ENCODE measurements at regions not wholly inside any gene's neighbourhood (a gene's known extent, or its start where the extent isn't known, plus 50 kb on each side); places are given as distances from the start of the nearest gene placed in this dataset.
A peak's percentile ranks its signal among the peaks of the same experiment; 100 is the strongest.

- Mint-ChIP-seq H3K4me1 (peaks cover 28% of the 10 kb centered on the region), H3K27ac (no peak overlapping the region), H3K9me3 (no peaks in the 10 kb centered on the region), H3K27me3 (no peaks in the 10 kb centered on the region), H3K4me3 (no peak overlapping the region)
- no peak for DNase-seq
- no peak for ATAC-seq
These were observed 933.2 kb downstream of the GATA3 start for GRCh38 chr10:8987712-8988111.

- no peak for DNase-seq
- ATAC-seq, result peak; percentile 72
- no peak overlapping the region for H3K27ac Mint-ChIP-seq
- peaks cover 0 to 4% of the 10 kb centered on the region in 2 donors for H3K9me3 Mint-ChIP-seq
- H3K27me3 Mint-ChIP-seq, result no peaks in the 10 kb centered on the region
- H3K4me3 Mint-ChIP-seq, result peak overlapping the region; percentile 5 to 47
- H3K4me1 Mint-ChIP-seq, result peaks cover 38% of the 10 kb centered on the region
These were observed 935.9 kb downstream of the GATA3 start for GRCh38 chr10:8990280-8990987.

DNA sequence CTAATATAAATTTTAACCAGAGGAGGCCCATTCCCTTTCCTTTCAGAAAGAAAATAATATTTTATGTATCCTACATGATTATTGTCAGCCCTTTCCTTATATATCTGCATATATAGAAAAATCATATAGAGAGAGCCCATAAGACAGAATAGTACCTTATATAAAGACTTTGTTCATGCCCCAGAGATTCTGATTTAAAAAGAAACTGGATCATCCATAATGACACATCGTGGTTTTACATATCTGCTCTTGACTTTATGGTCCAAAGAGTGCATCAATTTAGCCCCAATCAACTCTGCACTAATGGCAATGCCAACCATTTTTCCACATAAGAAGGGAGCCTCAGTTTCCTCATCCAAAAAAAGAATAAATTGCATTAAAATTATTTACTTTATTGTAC lies 937.5 kb downstream of the GATA3 start:
- no peaks in the 10 kb centered on the region for H3K27me3 Mint-ChIP-seq
- peaks cover 38% of the 10 kb centered on the region for H3K4me1 Mint-ChIP-seq
- no peak overlapping the region for H3K27ac Mint-ChIP-seq
- H3K9me3 Mint-ChIP-seq, result peaks cover 0 to 4% of the 10 kb centered on the region in 2 donors
- DNase-seq, result no peak
- no peak for ATAC-seq
- no peak overlapping the region for H3K4me3 Mint-ChIP-seq

GRCh38 chr10:8993864-8994263 lies 939.4 kb downstream of the GATA3 start:
- H3K27ac Mint-ChIP-seq, result no peak overlapping the region
- DNase-seq (no peak), ATAC-seq (no peak)
- peaks cover 4 to 6% of the 10 kb centered on the region in 2 donors for H3K9me3 Mint-ChIP-seq
- H3K27me3 Mint-ChIP-seq, result no peaks in the 10 kb centered on the region
- H3K4me1 Mint-ChIP-seq, result peaks cover 47% of the 10 kb centered on the region
- H3K4me3 Mint-ChIP-seq, result no peak overlapping the region

GRCh38 chr10:8998751-8999150 lies 944.3 kb downstream of the GATA3 start:
- DNase-seq (no peak), ATAC-seq (no peak)
- Mint-ChIP-seq H3K4me3 (no peak overlapping the region), H3K27me3 (no peaks in the 10 kb centered on the region), H3K27ac (no peak overlapping the region), H3K4me1 (peaks cover 14% of the 10 kb centered on the region), H3K9me3 (peaks cover 4 to 6% of the 10 kb centered on the region in 2 donors)

GRCh38 chr10:9003122-9003521 lies 948.6 kb downstream of the GATA3 start:
- peaks cover 0 to 5% of the 10 kb centered on the region in 2 donors for H3K9me3 Mint-ChIP-seq
- H3K27ac Mint-ChIP-seq, result no peak overlapping the region
- H3K27me3 Mint-ChIP-seq, result no peaks in the 10 kb centered on the region
- H3K4me3 Mint-ChIP-seq, result no peak overlapping the region
- DNase-seq, result no peak
- H3K4me1 Mint-ChIP-seq, result peaks cover 30% of the 10 kb centered on the region
- no peak for ATAC-seq

GRCh38 chr10:9004736-9005135 lies 950.2 kb downstream of the GATA3 start:
- DNase-seq (no peak), ATAC-seq (no peak)
- Mint-ChIP-seq H3K4me3 (no peak overlapping the region), H3K27ac (peak overlapping the region in 1 of 2 donors; percentile 27), H3K9me3 (no peaks in the 10 kb centered on the region), H3K4me1 (peaks cover 41% of the 10 kb centered on the region), H3K27me3 (no peaks in the 10 kb centered on the region)

GRCh38 chr10:9009505-9009904 lies 955.0 kb downstream of the GATA3 start:
- ATAC-seq, result no peak
- no peaks in the 10 kb centered on the region for H3K27me3 Mint-ChIP-seq
- no peaks in the 10 kb centered on the region for H3K9me3 Mint-ChIP-seq
- H3K4me1 Mint-ChIP-seq, result peaks cover 53% of the 10 kb centered on the region
- DNase-seq, result no peak
- peak overlapping the region in 1 of 2 donors; percentile 67 for H3K27ac Mint-ChIP-seq
- no peak overlapping the region for H3K4me3 Mint-ChIP-seq

GRCh38 chr10:9010093-9010492 lies 955.6 kb downstream of the GATA3 start:
- ATAC-seq (peak; percentile 84), DNase-seq (peak; percentile 15 to 29)
- no peaks in the 10 kb centered on the region for H3K27me3 Mint-ChIP-seq
- H3K4me3 Mint-ChIP-seq, result peak overlapping the region; percentile 15 to 29
- peaks cover 53% of the 10 kb centered on the region for H3K4me1 Mint-ChIP-seq
- H3K9me3 Mint-ChIP-seq, result no peaks in the 10 kb centered on the region
- no peak overlapping the region for H3K27ac Mint-ChIP-seq

GRCh38 chr10:9010931-9011670 lies 956.6 kb downstream of the GATA3 start:
- Mint-ChIP-seq H3K4me3 (no peak overlapping the region), H3K27me3 (no peaks in the 10 kb centered on the region), H3K9me3 (no peaks in the 10 kb centered on the region), H3K4me1 (peaks cover 48% of the 10 kb centered on the region), H3K27ac (no peak overlapping the region)
- no peak for DNase-seq
- ATAC-seq, result no peak

DNA sequence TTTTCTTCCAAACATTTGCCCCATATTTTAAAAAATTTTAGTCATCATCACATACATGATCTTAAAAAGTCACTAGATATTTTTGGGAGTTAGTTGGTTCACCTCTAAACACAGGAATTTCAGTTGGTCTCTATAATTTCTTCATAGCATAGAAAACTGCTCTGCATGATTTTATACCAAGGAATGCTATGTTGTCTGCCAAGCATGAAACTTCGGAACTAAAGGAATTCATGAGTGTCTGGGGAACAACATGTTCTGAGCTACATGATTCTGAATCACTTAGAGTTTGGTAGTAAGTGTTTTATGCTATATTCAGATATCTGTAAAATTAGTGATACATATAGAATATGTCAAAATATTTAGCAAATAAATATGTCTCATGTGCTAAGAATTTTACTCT lies 957.8 kb downstream of the GATA3 start:
- ATAC-seq, result no peak
- Mint-ChIP-seq H3K9me3 (peaks cover 0 to 7% of the 10 kb centered on the region in 2 donors), H3K27ac (no peak overlapping the region), H3K27me3 (no peaks in the 10 kb centered on the region), H3K4me1 (peaks cover 43% of the 10 kb centered on the region), H3K4me3 (no peak overlapping the region)
- DNase-seq, result no peak

GRCh38 chr10:9015005-9015404 lies 960.5 kb downstream of the GATA3 start:
- ATAC-seq, result no peak
- Mint-ChIP-seq H3K4me1 (peaks cover 18% of the 10 kb centered on the region), H3K4me3 (no peak overlapping the region), H3K27ac (no peak overlapping the region), H3K27me3 (no peaks in the 10 kb centered on the region), H3K9me3 (peaks cover 0 to 7% of the 10 kb centered on the region in 2 donors)
- no peak for DNase-seq

DNA sequence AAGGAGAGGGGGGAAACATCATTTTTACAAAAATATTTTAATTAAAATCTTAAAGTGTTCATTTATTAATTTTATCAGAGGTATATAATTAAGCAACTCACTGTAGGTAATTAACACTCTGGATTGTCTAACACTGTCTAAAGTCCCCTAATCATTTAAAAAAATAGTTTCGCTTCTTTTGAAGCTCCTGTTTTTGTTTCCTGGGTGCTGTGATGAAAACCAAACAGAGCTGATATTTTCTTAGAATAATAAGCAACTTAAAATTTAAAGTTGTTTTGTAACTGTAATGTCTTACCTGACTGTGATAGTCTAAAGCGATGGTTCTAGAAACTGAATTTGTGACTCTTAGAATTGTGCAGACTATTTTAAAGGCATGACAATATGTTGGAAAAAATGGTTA lies 961.0 kb downstream of the GATA3 start:
- DNase-seq, result no peak
- Mint-ChIP-seq H3K4me1 (peaks cover 13% of the 10 kb centered on the region), H3K27me3 (no peaks in the 10 kb centered on the region), H3K9me3 (peaks cover 0 to 7% of the 10 kb centered on the region in 2 donors), H3K27ac (no peak overlapping the region), H3K4me3 (no peak overlapping the region)
- no peak for ATAC-seq

DNA sequence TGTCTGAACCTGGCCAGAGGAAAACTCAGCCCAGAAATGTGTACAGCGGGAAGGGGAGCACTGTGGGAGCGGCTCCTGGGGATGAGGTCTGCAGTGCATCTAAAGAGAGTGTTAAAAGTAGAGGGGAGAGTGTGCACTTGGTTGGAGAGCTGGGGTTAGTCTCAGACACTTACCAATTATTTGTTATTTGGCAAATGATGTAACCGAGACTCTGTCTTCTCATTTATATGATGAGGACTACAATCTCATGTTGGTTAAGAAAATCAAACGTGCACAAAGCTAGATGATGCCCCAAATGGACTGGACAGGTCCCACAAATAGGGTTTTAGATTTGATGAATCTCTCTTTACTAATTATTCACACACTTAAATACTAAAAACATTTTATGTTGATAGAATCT lies 962.4 kb downstream of the GATA3 start:
- DNase-seq (no peak), ATAC-seq (no peak)
- H3K9me3 Mint-ChIP-seq, result peaks cover 0 to 7% of the 10 kb centered on the region in 2 donors
- H3K4me3 Mint-ChIP-seq, result no peak overlapping the region
- peaks cover 3% of the 10 kb centered on the region for H3K27me3 Mint-ChIP-seq
- no peak overlapping the region for H3K27ac Mint-ChIP-seq
- H3K4me1 Mint-ChIP-seq, result peaks cover 13% of the 10 kb centered on the region

GRCh38 chr10:9018195-9019173 lies 964.0 kb downstream of the GATA3 start:
- peaks cover 0 to 7% of the 10 kb centered on the region in 2 donors for H3K9me3 Mint-ChIP-seq
- H3K27ac Mint-ChIP-seq, result no peak overlapping the region
- ATAC-seq (no peak), DNase-seq (no peak)
- no peak overlapping the region for H3K4me3 Mint-ChIP-seq
- H3K4me1 Mint-ChIP-seq, result peaks cover 13% of the 10 kb centered on the region
- peaks cover 7% of the 10 kb centered on the region for H3K27me3 Mint-ChIP-seq
